Fibroblast of peridontal ligament (primary cell): ENCODE measurements at regions not wholly inside any gene's neighbourhood (a gene's known extent, or its start where the extent isn't known, plus 50 kb on each side); places are given as distances from the start of the nearest gene placed in this dataset.
"Not testable (repeated sequence)": the region's sequence is repeated elsewhere in the genome, so short reads cannot be mapped to it uniquely, and the experiment has no call there.

Experiments
- DNase-seq: peaks from one replicate; pipeline ENCODE4 v3.0.0-alpha.2; 2010; ENCODE audit errors: extremely low read depth

- DNase-seq, result no peak
Measured at GRCh38 chr14:105900398-105901160, 374.2 kb downstream of the TMEM121 start.

DNA sequence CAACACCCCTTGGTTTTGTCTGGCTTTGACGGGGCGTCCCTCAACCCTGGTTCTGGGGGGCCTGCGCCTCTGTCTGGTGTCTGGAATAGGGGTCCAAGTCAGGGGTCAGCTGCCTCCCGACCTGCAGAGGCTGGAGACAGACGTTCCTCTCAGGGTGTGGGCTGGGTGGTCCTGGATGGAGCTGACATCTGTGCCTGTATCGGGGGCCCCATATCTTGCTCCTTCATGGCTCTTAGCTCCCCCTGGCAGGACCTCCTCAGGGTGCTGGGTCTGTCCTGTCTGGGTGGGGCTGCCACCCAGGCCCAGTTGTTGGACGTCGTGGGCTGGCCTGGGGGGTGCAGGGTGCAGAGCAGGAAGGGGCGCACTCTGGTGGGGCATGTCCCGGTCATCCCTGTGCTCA is 374.8 kb downstream of the TMEM121 start:
- DNase-seq, result no peak

DNA sequence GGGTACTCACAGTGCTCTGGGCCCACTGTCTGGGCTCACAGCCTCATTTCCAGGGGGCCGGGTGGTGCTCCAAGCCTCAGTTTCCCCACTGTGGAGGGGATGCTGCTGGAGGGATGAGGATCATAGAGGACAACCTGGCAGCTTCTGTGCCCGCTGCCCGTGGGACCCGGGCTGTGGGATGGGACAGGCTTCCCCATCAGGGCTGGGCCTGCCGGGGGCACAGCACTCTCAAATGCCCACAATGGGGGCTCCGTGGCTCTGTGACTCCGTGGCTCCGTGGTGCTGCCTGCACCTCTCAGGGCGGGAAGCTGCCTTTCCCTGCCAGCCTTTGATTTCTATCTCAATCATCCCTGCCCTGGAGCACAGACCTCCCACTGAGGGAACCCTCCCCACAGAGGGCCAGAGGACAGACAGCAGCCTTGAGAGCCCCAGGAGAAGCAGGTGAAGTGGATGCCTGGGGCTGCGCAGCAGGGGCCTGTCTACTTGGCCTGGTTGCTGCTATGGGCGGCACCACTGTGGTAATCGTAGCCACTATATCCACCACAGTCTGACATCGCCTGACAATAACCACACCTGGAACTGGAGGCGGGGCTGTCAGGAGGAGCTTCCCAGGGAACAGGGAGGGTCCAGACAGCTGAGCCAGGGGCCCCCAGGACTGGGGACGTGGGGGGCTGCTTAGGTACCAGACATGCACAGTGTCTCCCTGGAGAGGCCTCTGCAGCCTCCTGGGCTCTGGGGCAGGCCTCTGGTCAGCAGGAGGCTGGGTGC is 375.9 kb downstream of the TMEM121 start:
- DNase-seq, result no peak

DNA sequence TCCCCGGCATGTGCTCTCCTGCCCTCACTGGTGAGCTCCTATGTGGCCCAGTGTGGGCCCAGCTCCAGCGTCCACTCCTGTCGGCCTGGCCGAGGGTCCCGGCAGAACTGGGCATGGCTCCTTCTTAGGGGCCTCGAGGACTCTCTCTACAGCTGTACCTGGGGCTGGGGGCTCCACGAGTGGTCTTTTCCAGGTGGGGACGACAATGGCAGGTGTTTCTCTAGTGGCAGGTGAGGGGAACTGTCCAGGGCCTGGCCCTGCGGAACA is 376.4 kb downstream of the TMEM121 start:
- DNase-seq, result not testable (repeated sequence)

DNA sequence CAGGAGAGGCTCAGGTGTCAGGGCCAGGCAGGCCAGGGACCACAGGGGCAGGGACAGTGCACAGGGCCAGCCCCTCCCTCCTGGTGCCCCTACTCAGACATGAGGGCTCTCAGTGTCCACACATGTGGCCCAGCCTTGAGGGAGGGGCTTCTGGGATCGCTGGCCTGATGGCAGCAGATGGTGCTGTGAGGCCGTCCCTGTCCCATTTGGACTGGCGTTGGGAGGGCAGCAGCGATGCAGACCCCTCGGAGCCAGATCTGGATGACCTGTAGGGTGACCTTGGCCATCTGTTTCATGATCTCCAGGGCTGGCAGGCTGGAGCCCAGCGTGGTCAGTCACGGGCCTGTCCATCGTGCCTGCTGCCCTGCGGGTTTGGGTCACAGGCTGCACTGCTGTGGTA is 377.6 kb downstream of the TMEM121 start:
- no peak for DNase-seq

DNA sequence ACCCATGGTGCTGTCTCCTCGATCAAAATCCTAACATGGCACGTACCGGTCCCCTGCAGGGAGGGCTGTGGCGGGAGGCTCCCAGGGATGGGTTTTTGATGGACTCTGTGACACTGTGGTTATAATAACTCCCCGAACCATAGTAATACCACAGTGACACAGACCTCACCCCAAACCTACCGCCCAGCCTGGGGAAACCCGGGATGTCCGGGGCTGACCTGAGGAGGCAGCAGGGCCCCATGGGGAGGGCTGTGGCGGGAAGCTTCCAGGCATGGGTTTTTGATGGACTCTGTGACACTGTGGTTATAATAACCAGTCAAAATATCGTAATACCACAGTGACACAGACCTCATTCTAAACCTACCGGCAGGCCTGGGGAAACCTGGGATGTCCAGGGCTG is 378.0 kb downstream of the TMEM121 start:
- DNase-seq, result no peak

DNA sequence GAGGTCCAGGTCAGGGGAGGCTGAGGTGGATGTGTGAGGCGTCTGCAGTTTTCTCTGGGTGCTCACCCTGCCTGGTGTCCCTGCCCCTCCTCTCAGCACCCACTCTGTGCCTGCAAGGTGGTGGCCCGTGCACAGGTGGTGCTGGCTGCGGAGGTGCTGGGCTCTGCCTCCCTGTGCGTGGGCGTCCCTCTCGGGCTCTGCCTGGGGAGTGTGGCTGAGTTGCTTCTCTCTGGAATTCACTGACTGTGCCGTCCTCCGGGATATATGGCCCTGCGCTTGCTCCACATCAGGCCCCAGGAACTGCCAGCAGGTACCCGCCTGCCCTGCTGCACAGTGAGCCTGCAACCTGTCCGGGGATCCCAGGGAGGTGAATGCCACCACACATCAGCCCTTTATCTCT is 379.1 kb downstream of the TMEM121 start:
- DNase-seq, result no peak

GRCh38 chr14:105907276-105907675 is 380.9 kb downstream of the TMEM121 start:
- no peak for DNase-seq

DNA sequence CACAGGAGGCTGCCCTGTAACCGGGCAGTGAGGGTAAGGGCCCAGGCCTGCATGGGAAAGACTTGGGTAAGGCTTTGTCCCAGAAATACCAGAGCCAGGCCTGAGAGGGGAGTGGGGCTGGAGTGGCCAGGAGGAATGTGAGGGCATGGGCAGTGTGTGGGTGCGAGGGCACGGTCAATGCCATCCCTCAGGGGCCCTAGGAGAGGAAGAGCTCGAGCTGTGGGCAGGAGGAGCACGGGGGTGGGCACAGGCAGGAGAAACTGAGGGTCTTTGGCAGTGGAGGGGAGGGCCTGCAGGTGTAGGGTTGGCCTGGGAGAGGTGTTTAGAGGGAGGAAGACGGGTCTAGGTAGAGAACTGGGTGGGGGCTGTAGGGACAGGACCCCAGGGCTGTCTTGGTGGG is 381.6 kb downstream of the TMEM121 start:
- DNase-seq, result no peak

DNA sequence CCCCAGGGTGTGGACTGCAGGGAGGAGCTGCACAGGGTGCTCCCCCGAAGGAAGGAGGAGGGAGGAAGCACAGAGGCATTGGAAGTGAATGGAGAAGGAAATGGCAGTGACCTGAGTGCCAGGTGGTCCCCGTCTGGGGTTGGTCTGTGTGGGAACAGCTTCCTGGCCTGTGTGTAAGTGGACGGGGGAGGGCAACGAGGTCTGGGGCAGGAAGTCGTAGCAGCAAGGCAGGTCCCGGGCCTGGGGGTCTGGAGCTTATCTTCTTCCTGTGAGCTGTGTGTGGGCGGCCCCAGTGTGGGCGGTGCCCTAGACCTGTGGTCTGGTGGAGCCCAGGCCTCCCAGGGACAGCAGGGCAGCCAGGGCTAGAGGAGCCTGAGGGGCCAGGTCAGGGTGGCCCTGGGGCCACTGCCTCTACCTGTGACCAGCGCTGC is 382.1 kb downstream of the TMEM121 start:
- no peak for DNase-seq

DNA sequence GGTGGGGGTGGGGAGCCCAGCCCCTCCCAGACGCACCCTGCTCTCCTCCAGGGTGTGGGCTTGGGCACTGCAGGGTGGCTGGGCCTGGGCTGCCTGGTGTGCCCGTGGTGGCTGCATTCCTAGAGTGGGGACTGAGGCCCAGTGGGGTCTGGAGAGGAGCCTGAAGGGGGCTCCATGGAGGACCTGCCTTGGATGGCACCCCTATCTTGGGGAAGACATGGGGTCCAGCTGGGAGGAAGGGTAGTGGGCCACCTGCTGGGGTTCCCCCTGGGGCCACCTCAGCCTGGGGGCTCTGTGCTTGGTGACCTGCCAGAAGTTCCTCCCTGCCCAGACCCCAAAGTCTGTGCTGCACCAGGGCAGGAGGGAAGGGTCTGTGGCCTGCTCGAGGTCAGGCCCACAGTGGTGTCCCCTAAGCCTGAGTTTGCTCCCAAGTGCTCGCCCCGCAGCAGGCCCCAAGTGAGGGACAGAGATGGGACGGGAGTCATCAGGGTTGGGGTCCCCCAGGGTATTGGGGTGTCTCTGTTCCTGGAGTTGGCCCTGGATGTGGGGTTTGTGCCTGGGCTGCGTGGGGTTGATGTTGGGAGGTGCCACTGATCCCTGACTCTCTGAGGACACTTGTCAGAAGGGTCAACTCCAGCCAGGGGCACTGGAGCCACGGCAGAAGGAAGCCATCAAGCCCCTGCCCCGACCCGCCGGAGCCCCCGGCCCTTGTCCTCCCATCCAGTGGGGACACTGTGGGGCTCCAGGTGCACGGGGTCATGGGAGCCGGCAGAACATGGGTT is 382.9 kb downstream of the TMEM121 start:
- no peak for DNase-seq

DNA sequence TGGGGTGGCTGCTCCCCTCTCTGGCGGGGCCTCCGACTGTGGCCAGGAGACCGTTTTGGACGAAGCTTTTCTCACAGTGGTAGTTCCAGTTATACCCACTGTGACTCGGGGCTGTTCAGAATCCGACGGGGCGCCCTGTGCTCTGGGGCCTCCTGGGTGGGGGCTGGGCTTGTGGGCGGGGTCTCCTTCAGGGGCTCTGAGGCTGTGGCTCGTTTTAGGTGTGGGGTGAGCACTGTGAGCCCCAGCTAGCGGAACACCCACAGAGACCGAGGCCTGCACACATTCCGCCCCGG is 383.4 kb downstream of the TMEM121 start:
- not testable (repeated sequence) for DNase-seq

GRCh38 chr14:105910426-105910825 is 384.0 kb downstream of the TMEM121 start:
- no peak for DNase-seq

GRCh38 chr14:105911006-105911847 is 384.8 kb downstream of the TMEM121 start:
- DNase-seq, result no peak

GRCh38 chr14:105911848-105912292 is 385.5 kb downstream of the TMEM121 start:
- DNase-seq, result not testable (repeated sequence)

DNA sequence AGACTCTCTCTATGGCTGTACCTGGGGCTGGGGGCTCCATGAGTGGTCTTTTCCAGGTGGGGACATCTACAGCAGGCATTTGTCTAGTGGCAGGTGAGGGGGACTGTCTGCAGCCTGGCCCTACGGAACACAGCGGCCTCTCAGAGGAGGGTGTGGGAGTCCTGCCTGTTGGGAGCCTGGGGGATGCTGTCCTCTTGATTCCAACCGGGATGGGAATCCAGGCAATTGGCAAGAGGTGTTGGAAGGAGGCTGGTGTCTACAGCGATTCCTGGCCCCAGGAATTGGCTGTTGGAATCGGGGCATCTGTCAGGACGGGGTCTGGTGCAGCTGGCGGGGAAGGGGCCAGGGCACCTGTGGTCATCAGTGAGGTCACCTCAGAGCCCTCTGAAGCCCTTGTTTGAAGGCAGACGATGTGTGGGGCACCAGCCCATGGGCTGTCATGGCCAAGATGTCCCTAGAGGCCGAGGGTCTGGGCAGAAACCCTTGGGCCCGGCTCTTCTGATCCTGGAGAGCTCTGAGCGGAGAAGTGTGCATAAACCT is 386.3 kb downstream of the TMEM121 start:
- no peak for DNase-seq

DNA sequence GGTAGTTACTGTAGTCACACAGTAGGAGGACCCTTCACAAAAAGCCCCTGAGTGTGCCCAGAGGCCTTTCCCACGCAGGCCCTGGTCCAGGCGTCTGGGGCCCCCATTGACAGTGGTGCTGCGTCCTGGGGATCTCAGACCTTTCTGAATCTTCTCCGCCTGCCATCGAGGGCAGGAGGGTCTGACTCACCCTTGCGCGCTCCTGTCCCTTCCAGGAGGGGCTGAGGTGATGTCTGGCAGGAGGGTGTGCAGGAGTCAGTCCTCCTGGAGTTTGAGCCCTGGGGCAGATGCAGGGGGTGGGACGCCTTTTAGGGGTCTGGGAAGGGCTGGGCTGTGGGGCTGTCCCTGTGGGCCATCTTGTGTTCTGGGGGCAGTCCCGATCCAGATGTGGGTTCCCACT is 386.8 kb downstream of the TMEM121 start:
- no peak for DNase-seq

DNA sequence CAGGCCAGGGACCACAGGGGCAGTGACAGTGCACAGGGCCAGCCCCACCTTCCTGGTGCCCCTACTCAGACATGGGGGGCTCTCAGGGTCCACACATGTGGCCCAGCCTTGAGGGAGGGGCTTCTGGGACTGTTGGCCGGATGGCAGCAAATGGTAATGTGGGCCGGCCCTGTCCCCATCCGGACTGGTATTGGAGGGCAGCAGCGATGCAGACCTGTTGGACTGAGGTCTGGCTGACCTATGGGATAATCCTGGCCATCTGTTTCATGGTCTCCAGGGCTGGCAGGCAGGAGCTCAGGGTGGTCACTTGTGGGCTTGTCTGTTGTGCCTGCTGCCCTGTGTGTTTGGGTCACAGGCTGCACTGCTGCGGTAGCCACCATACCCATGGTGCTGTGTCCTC is 387.5 kb downstream of the TMEM121 start:
- DNase-seq, result no peak

- not testable (repeated sequence) for DNase-seq
Measured at GRCh38 chr14:105914281-105914680, 387.9 kb downstream of the TMEM121 start.

GRCh38 chr14:105914738-105915385 is 388.5 kb downstream of the TMEM121 start:
- DNase-seq, result no peak

DNA sequence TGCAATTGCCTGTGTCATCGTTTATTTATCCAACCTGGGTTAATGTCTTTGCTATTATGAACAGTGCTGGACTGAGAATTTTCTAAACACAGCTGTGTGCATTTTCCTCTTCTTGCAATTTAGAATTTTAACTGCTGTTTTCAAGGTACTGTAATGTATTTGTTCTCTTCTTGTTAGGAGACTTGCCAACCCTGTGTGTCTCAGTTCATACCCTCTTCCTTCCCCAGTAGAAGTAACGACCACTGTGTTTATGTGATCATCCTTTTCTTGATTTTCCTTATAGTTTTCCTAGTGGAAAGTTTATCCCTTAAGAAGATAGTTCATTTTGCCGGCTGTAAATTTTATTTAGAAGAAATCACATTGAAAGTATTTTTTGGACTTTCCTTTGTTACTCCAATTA is 389.2 kb downstream of the TMEM121 start:
- DNase-seq, result not testable (repeated sequence)
